MM.1S (cell line): ENCODE measurements at regions not wholly inside any gene's neighbourhood (a gene's known extent, or its start where the extent isn't known, plus 50 kb on each side); places are given as distances from the start of the nearest gene placed in this dataset.

Experiments
- DNase-seq: peaks from one replicate; pipeline ENCODE4 v3.0.0-alpha.2; 2015
- H2AFZ ChIP-seq: fragments of 300-600 bp; sonication (generic); 2 replicates; pipeline ENCODE4 v1.6.0; 2016; ENCODE audit warnings: antibody characterized with exemption, low read length
- H3F3A ChIP-seq: fragments of 300-600 bp; sonication (generic); 2 replicates; pipeline ENCODE4 v1.6.1; 2016; ENCODE audit warnings: mild to moderate bottlenecking, antibody characterized with exemption, low read length, moderate library complexity, mixed read lengths; ENCODE audit not compliant: insufficient read depth
- H3K27ac ChIP-seq: fragments of 300-600 bp; sonication (generic); 2 replicates; pipeline ENCODE4 v1.5.1; 2016; ENCODE audit warnings: mild to moderate bottlenecking, low read length
- H3K27me3 ChIP-seq: fragments of 300-600 bp; sonication (generic); replicated peaks from 2 replicates; pipeline ENCODE4 v1.6.0; 2016; ENCODE audit warnings: low read length; ENCODE audit not compliant: insufficient read depth
- H3K36me3 ChIP-seq: fragments of 300-600 bp; sonication (generic); replicated peaks from 2 replicates; pipeline ENCODE4 v1.6.1; 2016; ENCODE audit warnings: mild to moderate bottlenecking, low read length, mixed read lengths; ENCODE audit not compliant: insufficient read depth
- H3K4me1 ChIP-seq: fragments of 300-600 bp; sonication (generic); 2 replicates; pipeline ENCODE4 v1.6.1; 2016; ENCODE audit warnings: low read length, mixed read lengths
- H3K4me2 ChIP-seq: fragments of 300-600 bp; sonication (generic); 2 replicates; pipeline ENCODE4 v1.6.0; 2016; ENCODE audit warnings: low read depth, low read length
- H3K4me3 ChIP-seq: fragments of 300-600 bp; sonication (generic); 2 replicates; pipeline ENCODE4 v1.5.1; 2016; ENCODE audit warnings: low read length, mixed read lengths
- H3K79me2 ChIP-seq: fragments of 300-600 bp; sonication (generic); 2 replicates; pipeline ENCODE4 v1.6.1; 2016; ENCODE audit warnings: mixed run types, low read length, mixed read lengths
- H3K9ac ChIP-seq: fragments of 300-600 bp; sonication (generic); 2 replicates; pipeline ENCODE4 v1.6.1; 2016; ENCODE audit warnings: low read length, mixed read lengths
- H3K9me2 ChIP-seq: fragments of 300-600 bp; sonication (generic); replicated peaks from 2 replicates; pipeline ENCODE4 v1.6.1; 2016; ENCODE audit warnings: mild to moderate bottlenecking, low read length, mixed read lengths; ENCODE audit not compliant: insufficient read depth
- H3K9me3 ChIP-seq: fragments of 300-600 bp; sonication (generic); replicated peaks from 2 replicates; pipeline ENCODE4 v1.6.1; 2016; ENCODE audit warnings: mild to moderate bottlenecking, low read length, mixed read lengths; ENCODE audit not compliant: insufficient read depth
- H4K20me1 ChIP-seq: fragments of 300-600 bp; sonication (generic); 2 replicates; pipeline ENCODE4 v1.6.1; 2016; ENCODE audit warnings: mild to moderate bottlenecking, low read length, moderate library complexity, mixed read lengths; ENCODE audit not compliant: insufficient read depth
- EZH2 ChIP-seq: fragments of 300-600 bp; sonication (generic); optimal IDR thresholded peaks from 2 replicates; pipeline ENCODE3; 2017; ENCODE audit warnings: low read depth, mild to moderate bottlenecking, antibody characterized with exemption, low read length, mixed read lengths
- EZH2phosphoT487 ChIP-seq: fragments of 300-600 bp; sonication (generic); IDR thresholded peaks from 2 replicates; pipeline ENCODE4 v1.6.1; 2018; ENCODE audit warnings: antibody characterized with exemption, low read length
- TF ChIP-seq, protein P1 (sequence below): fragments of 300-600 bp; sonication (generic); IDR thresholded peaks from 2 replicates; pipeline ENCODE4 v1.5.1; 2016; ENCODE audit warnings: antibody characterized with exemption, low read length, mixed read lengths

DNA sequence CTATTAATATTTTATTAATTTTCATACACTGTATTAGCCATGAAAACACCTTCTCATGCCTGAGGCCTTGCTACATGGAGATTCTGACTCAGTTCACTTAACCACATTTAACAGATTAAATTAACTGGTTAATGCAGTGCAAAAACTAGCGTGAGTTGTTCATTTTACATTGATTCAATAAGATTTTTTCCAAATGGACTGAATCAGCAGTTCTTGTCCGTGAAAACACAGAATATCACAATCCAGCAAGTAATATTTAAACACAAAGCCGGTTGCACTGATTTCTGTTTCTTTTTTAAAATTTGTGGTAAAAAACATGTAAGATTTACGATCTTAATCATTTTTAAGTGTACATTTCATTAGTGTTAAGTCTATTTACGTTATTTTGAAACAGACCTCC is 118.2 kb upstream of the THUMPD2 start:
- Histone ChIP-seq H3K4me3 (no peak overlapping the region), H4K20me1 (no peaks in the 10 kb centered on the region), H3K79me2 (no peaks in the 10 kb centered on the region), H2AFZ (no peak overlapping the region), H3K9me3 (no peaks in the 10 kb centered on the region), H3K36me3 (no peaks in the 10 kb centered on the region), H3K27me3 (no peaks in the 10 kb centered on the region), H3K4me1 (no peaks in the 10 kb centered on the region), H3K4me2 (no peak overlapping the region), H3K9ac (no peak overlapping the region), H3K9me2 (no peaks in the 10 kb centered on the region), H3F3A (no peaks in the 10 kb centered on the region), H3K27ac (no peak overlapping the region)
- no peak for DNase-seq
- TF ChIP-seq EZH2 = no peak
- TF ChIP-seq, protein P1, sequence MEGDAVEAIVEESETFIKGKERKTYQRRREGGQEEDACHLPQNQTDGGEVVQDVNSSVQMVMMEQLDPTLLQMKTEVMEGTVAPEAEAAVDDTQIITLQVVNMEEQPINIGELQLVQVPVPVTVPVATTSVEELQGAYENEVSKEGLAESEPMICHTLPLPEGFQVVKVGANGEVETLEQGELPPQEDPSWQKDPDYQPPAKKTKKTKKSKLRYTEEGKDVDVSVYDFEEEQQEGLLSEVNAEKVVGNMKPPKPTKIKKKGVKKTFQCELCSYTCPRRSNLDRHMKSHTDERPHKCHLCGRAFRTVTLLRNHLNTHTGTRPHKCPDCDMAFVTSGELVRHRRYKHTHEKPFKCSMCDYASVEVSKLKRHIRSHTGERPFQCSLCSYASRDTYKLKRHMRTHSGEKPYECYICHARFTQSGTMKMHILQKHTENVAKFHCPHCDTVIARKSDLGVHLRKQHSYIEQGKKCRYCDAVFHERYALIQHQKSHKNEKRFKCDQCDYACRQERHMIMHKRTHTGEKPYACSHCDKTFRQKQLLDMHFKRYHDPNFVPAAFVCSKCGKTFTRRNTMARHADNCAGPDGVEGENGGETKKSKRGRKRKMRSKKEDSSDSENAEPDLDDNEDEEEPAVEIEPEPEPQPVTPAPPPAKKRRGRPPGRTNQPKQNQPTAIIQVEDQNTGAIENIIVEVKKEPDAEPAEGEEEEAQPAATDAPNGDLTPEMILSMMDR = no peak
- TF ChIP-seq EZH2phosphoT487 = no peak

GRCh38 chr2:39894082-39894481 is 115.0 kb upstream of the THUMPD2 start:
- no peaks in the 10 kb centered on the region for H4K20me1 ChIP-seq
- no peak overlapping the region for H3K4me2 ChIP-seq
- H3K36me3 ChIP-seq = no peaks in the 10 kb centered on the region
- no peaks in the 10 kb centered on the region for H3K27me3 ChIP-seq
- H3F3A ChIP-seq = no peaks in the 10 kb centered on the region
- no peaks in the 10 kb centered on the region for H3K9me2 ChIP-seq
- no peak for DNase-seq
- H2AFZ ChIP-seq = no peak overlapping the region
- TF ChIP-seq EZH2 (no peak), EZH2phosphoT487 (no peak)
- TF ChIP-seq, protein P1 = no peak
- H3K27ac ChIP-seq = no peak overlapping the region
- no peaks in the 10 kb centered on the region for H3K9me3 ChIP-seq
- no peak overlapping the region for H3K4me3 ChIP-seq
- H3K79me2 ChIP-seq = no peaks in the 10 kb centered on the region
- H3K9ac ChIP-seq = no peak overlapping the region
- no peaks in the 10 kb centered on the region for H3K4me1 ChIP-seq

DNA sequence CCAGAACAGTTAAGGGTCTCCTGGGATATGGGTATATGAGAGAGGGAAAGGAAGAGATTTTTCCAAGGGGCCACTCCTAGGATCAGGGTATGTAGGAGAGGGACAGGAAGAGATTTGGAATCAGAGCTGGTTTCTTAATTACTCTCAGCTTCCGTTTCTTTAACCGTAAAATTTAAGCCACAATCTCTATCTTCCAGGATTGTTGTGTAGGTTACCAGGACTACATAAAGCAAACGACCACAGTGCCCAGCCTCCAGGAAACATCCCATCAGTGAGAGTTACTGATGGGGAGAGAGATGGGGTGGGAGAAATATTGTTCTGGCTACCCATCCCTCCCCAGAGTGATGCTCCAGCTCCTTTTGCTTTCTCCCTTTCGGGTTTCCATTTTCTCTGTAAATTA is 114.6 kb upstream of the THUMPD2 start:
- Histone ChIP-seq H3K27me3 (no peaks in the 10 kb centered on the region), H3K9me2 (no peaks in the 10 kb centered on the region), H3K4me1 (no peaks in the 10 kb centered on the region), H3K27ac (no peak overlapping the region), H2AFZ (no peak overlapping the region), H3K9me3 (no peaks in the 10 kb centered on the region), H3F3A (no peaks in the 10 kb centered on the region), H3K4me3 (no peak overlapping the region), H3K9ac (no peak overlapping the region), H3K4me2 (no peak overlapping the region), H4K20me1 (no peaks in the 10 kb centered on the region), H3K79me2 (no peaks in the 10 kb centered on the region), H3K36me3 (no peaks in the 10 kb centered on the region)
- no peak for DNase-seq
- no peak for TF ChIP-seq EZH2phosphoT487
- TF ChIP-seq, protein P1 = no peak

DNA sequence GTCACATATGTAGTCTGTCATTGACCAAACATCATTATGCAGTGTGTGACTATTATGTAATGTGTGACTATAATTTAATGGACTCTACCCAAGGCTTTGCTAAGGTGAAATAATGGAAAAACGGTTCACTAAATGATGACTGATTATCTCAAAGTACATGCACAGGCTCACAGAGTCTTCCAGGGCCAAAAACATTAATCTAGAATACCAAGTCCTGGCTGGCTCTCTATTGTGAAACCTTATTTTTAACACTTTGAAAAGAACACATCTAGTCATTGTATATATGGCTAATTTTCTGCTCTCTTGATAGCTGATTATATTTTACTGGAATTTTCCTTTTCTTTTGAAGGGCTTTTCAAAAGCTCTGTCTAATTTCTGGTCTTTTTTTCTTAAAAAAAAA is 102.9 kb upstream of the THUMPD2 start:
- no peak overlapping the region for H3K4me3 ChIP-seq
- H3K9me3 ChIP-seq = no peaks in the 10 kb centered on the region
- no peaks in the 10 kb centered on the region for H3K79me2 ChIP-seq
- H3K27me3 ChIP-seq = no peaks in the 10 kb centered on the region
- no peak for DNase-seq
- H4K20me1 ChIP-seq = no peaks in the 10 kb centered on the region
- H3K9ac ChIP-seq = no peak overlapping the region
- no peaks in the 10 kb centered on the region for H3F3A ChIP-seq
- H3K36me3 ChIP-seq = no peaks in the 10 kb centered on the region
- H2AFZ ChIP-seq = no peak overlapping the region
- H3K9me2 ChIP-seq = no peaks in the 10 kb centered on the region
- TF ChIP-seq EZH2phosphoT487 (no peak), EZH2 (no peak)
- TF ChIP-seq, protein P1 = no peak
- H3K27ac ChIP-seq = no peak overlapping the region
- no peaks in the 10 kb centered on the region for H3K4me1 ChIP-seq
- no peak overlapping the region for H3K4me2 ChIP-seq
